Mesendoderm (in vitro differentiated cells): ENCODE measurements at regions not wholly inside any gene's neighbourhood (a gene's known extent, or its start where the extent isn't known, plus 50 kb on each side); places are given as distances from the start of the nearest gene placed in this dataset.
"Not testable (repeated sequence)": the region's sequence is repeated elsewhere in the genome, so short reads cannot be mapped to it uniquely, and the experiment has no call there.

Source experiments
- DNase-seq: peaks from one replicate; pipeline ENCODE4 v3.0.0; 2013
- H2AK5ac ChIP-seq: 2 replicates; pipeline ENCODE4 v1.6.1; 2013; ENCODE audit warnings: low read length, inconsistent platforms
- H2BK120ac ChIP-seq: 2 replicates; pipeline ENCODE4 v1.6.1; 2013; ENCODE audit warnings: low read depth, mild to moderate bottlenecking, low read length, moderate library complexity, mixed read lengths
- H2BK15ac ChIP-seq: replicated peaks from 2 replicates; pipeline ENCODE4 v1.6.1; 2013; ENCODE audit warnings: low read depth, mild to moderate bottlenecking, moderate library complexity
- H2BK5ac ChIP-seq: 2 replicates; pipeline ENCODE4 v1.6.1; 2013; ENCODE audit warnings: low read length, inconsistent platforms
- H3K18ac ChIP-seq: 2 replicates; pipeline ENCODE4 v1.6.1; 2013; ENCODE audit warnings: mild to moderate bottlenecking, low read length, mixed read lengths
- H3K23ac ChIP-seq: one replicate; pipeline ENCODE4 v1.6.1; 2013; ENCODE audit warnings: low read length
- H3K27ac ChIP-seq: 2 replicates; pipeline ENCODE4 v1.5.1; 2013; ENCODE audit warnings: low read depth, mild to moderate bottlenecking, inconsistent platforms, low read length, moderate library complexity
- H3K27me3 ChIP-seq: 2 replicates; pipeline ENCODE4 v1.6.1; 2013; ENCODE audit warnings: low read length, control low read depth, mild to moderate bottlenecking, inconsistent platforms; ENCODE audit not compliant: insufficient read depth, poor library complexity
- H3K36me3 ChIP-seq: 2 replicates; pipeline ENCODE4 v1.6.1; 2013; ENCODE audit warnings: low read length, inconsistent platforms; ENCODE audit not compliant: control insufficient read depth, insufficient read depth
- H3K4ac ChIP-seq: one replicate; pipeline ENCODE4 v1.6.1; 2013; ENCODE audit warnings: low read depth, mild to moderate bottlenecking, low read length, moderate library complexity
- H3K4me1 ChIP-seq: 2 replicates; pipeline ENCODE4 v1.6.1; 2013; ENCODE audit warnings: low read depth, low read length, inconsistent platforms; ENCODE audit not compliant: control insufficient read depth
- H3K4me2 ChIP-seq: 2 replicates; pipeline ENCODE4 v1.6.1; 2013; ENCODE audit warnings: low read length
- H3K4me3 ChIP-seq: 2 replicates; pipeline ENCODE4 v1.5.1; 2013; ENCODE audit warnings: mild to moderate bottlenecking, low read length
- H3K56ac ChIP-seq: one replicate; pipeline ENCODE4 v1.6.1; 2013; ENCODE audit warnings: low read length
- H3K79me1 ChIP-seq: 2 replicates; pipeline ENCODE4 v1.6.1; 2013; ENCODE audit warnings: low read length, inconsistent platforms
- H3K79me2 ChIP-seq: 2 replicates; pipeline ENCODE4 v1.6.1; 2013; ENCODE audit warnings: mild to moderate bottlenecking, low read length; ENCODE audit not compliant: control insufficient read depth, insufficient read depth
- H3K9ac ChIP-seq: 2 replicates; pipeline ENCODE4 v1.6.1; 2013; ENCODE audit warnings: low read length, inconsistent platforms
- H4K5ac ChIP-seq: one replicate; pipeline ENCODE4 v1.6.1; 2013; ENCODE audit warnings: low read length
- H4K8ac ChIP-seq: one replicate; pipeline ENCODE4 v1.6.1; 2013; ENCODE audit warnings: low read depth, mild to moderate bottlenecking, control low read depth, low read length, moderate library complexity
- WGBS: extraction: QIAGEN DNeasy Blood & Tissue Kit; methylation state at CpG from one replicate; pipeline ENCODE4 v1.1.7; 2013; ENCODE audit warnings: low lambda C conversion rate, missing lambda C conversion rate; ENCODE audit not compliant: insufficient coverage; ENCODE audit errors: extremely low coverage; 5-methylcytosine and 5-hydroxymethylcytosine counted together

GRCh38 chr10:11663763-11664555 is 52.5 kb upstream of the USP6NL start:
- H4K5ac ChIP-seq, result no peak overlapping the region
- WGBS, result no CpG with 5 or more reads among the region's 13 CpGs
- no peak overlapping the region for H3K4me2 ChIP-seq
- no peak overlapping the region for H3K27ac ChIP-seq
- H3K4me1 ChIP-seq, result no peaks in the 10 kb centered on the region
- H4K8ac ChIP-seq, result no peak overlapping the region
- no peak for DNase-seq
- H3K18ac ChIP-seq, result no peak overlapping the region
- no peaks in the 10 kb centered on the region for H3K27me3 ChIP-seq
- no peaks in the 10 kb centered on the region for H3K36me3 ChIP-seq
- H3K4me3 ChIP-seq, result no peak overlapping the region
- H3K9ac ChIP-seq, result no peak overlapping the region
- no peaks in the 10 kb centered on the region for H3K79me2 ChIP-seq
- H3K79me1 ChIP-seq, result no peaks in the 10 kb centered on the region
- no peak overlapping the region for H2AK5ac ChIP-seq
- H3K23ac ChIP-seq, result no peak overlapping the region
- no peak overlapping the region for H2BK15ac ChIP-seq
- H2BK5ac ChIP-seq, result no peak overlapping the region
- H2BK120ac ChIP-seq, result no peak overlapping the region
- no peak overlapping the region for H3K56ac ChIP-seq
- H3K4ac ChIP-seq, result no peak overlapping the region

- not testable (repeated sequence) for H3K79me2 ChIP-seq, H3K27me3 ChIP-seq, H3K79me1 ChIP-seq, H3K4ac ChIP-seq, H4K8ac ChIP-seq, H3K18ac ChIP-seq, H3K27ac ChIP-seq, H2AK5ac ChIP-seq, DNase-seq, H3K4me2 ChIP-seq, H2BK120ac ChIP-seq, H3K9ac ChIP-seq, H4K5ac ChIP-seq, H2BK15ac ChIP-seq, H3K4me3 ChIP-seq, H3K4me1 ChIP-seq, H3K36me3 ChIP-seq, H3K23ac ChIP-seq, H3K56ac ChIP-seq, H2BK5ac ChIP-seq
- WGBS, result no CpG with 5 or more reads among the region's 5 CpGs
These were observed 51.7 kb upstream of the USP6NL start for GRCh38 chr10:11663126-11663515.

DNA sequence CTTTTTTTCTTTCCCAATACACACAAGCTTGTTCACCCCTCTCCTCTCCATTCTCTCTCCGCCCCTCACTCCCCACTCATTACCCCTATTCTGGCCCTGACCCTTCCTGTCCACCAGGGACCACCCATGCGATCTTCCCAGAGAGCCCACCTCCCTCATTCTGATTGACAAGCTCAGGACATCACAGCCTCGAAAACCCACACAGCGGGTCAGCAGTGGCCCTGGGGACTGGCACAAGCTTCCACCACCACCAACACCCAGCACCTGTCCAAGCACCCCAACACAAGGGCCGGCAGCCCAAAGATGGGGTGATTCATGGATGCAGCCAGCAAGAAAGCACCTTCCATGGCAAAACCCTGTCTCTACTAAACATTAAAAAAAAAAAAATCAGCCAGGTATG is 50.0 kb upstream of the USP6NL start:
- no peaks in the 10 kb centered on the region for H3K36me3 ChIP-seq
- DNase-seq, result no peak
- no peaks in the 10 kb centered on the region for H3K79me1 ChIP-seq
- no peak overlapping the region for H3K18ac ChIP-seq
- WGBS, result no CpG with 5 or more reads among the region's 5 CpGs
- H2AK5ac ChIP-seq, result no peak overlapping the region
- H3K23ac ChIP-seq, result no peak overlapping the region
- no peak overlapping the region for H4K5ac ChIP-seq
- no peak overlapping the region for H3K27ac ChIP-seq
- no peaks in the 10 kb centered on the region for H3K4me1 ChIP-seq
- H2BK15ac ChIP-seq, result no peak overlapping the region
- H2BK120ac ChIP-seq, result no peak overlapping the region
- no peaks in the 10 kb centered on the region for H3K79me2 ChIP-seq
- no peaks in the 10 kb centered on the region for H3K27me3 ChIP-seq
- H3K56ac ChIP-seq, result no peak overlapping the region
- no peak overlapping the region for H3K9ac ChIP-seq
- no peak overlapping the region for H4K8ac ChIP-seq
- no peak overlapping the region for H3K4me2 ChIP-seq
- H3K4ac ChIP-seq, result no peak overlapping the region
- H2BK5ac ChIP-seq, result no peak overlapping the region
- no peak overlapping the region for H3K4me3 ChIP-seq
